GM12878 (cell line): ENCODE measurements at regions not wholly inside any gene's neighbourhood (a gene's known extent, or its start where the extent isn't known, plus 50 kb on each side); places are given as distances from the start of the nearest gene placed in this dataset.
A peak's percentile ranks its signal among the peaks of the same experiment; 100 is the strongest.

Source experiments
- ATAC-seq: fragments of 200-7000 bp; cut with Tn5 transposase; 3 replicates; pipeline ENCODE4 v1.9.1; 2020; ENCODE audit warnings: mild to moderate bottlenecking, moderate library complexity
- BruUV-seq: library from RNA; stranded (reverse); fragments of 400-500 nt; replicated peaks from 2 replicates; lab custom pipeline; 2021; lab: Mats Ljungman, UMichigan
- CTCF ChIA-PET: fragments of 300-600 bp; sonication (Branson Sonifier 250); formaldehyde crosslinking; extraction: SDS; loops from one replicate; lab custom pipeline; 2021; ENCODE audit warnings: inconsistent platforms; lab: Yijun Ruan, JAX
- POLR2A ChIA-PET: fragments of 350-600 bp; formaldehyde crosslinking; extraction: SDS; loops from one replicate; lab custom pipeline; 2021; ENCODE audit warnings: inconsistent platforms; lab: Charles Lee
- RAD21 ChIA-PET: fragments of 300-600 bp; sonication (Branson Sonifier 250); formaldehyde crosslinking; loops from one replicate; lab custom pipeline; 2023; ENCODE audit warnings: antibody characterized with exemption; ENCODE audit not compliant: unreplicated experiment; lab: Charles Lee
- SMC1A ChIA-PET: fragments of 300-600 bp; sonication (Branson Sonifier 250); formaldehyde crosslinking; loops from one replicate; lab custom pipeline; 2023; ENCODE audit not compliant: unreplicated experiment, uncharacterized antibody; lab: Charles Lee
- DNase-seq: peaks from one replicate; pipeline ENCODE4 v3.0.0-alpha.2; 2011; ENCODE audit warnings: low read depth, low spot score
- FAIRE-seq: peaks from 3 replicates; lab custom pipeline; 2011; peaks lifted over from hg19 to GRCh38; lab: Jason Lieb, UNC
- H2AFZ ChIP-seq: 2 replicates; pipeline ENCODE4 v1.6.0; 2011; ENCODE audit warnings: low read depth, low read length, control low read depth; ENCODE audit not compliant: control insufficient read depth
- H3K27ac ChIP-seq: 2 replicates; pipeline ENCODE4 v1.5.1; 2011; ENCODE audit warnings: control low read depth; ENCODE audit not compliant: control insufficient read depth, insufficient read depth
- H3K27me3 ChIP-seq, 2 experiments: replicated peaks in 1 of 2; 2 replicates each; pipeline versions ENCODE4 v1.6.0 to v1.6.1; 2011; ENCODE audit warnings: low read length in 1 of 2; ENCODE audit not compliant: control insufficient read depth in 2 of 2, insufficient read depth in 2 of 2
- H3K36me3 ChIP-seq, 2 experiments: 2 replicates each; pipeline ENCODE4 v1.5.1; 2011; ENCODE audit warnings: low read length in 1 of 2; ENCODE audit not compliant: control insufficient read depth in 2 of 2, insufficient read depth in 2 of 2
- H3K4me1 ChIP-seq: 2 replicates; pipeline ENCODE4 v1.6.1; 2011; ENCODE audit warnings: mild to moderate bottlenecking, low read length, moderate library complexity, mixed read lengths; ENCODE audit not compliant: control insufficient read depth, insufficient read depth
- H3K4me2 ChIP-seq: 2 replicates; pipeline ENCODE4 v1.6.0; 2011; ENCODE audit warnings: control low read depth; ENCODE audit not compliant: control insufficient read depth, insufficient read depth
- H3K4me3 ChIP-seq: fragments of 200-600 bp; sonication (generic); 2 replicates; pipeline ENCODE4 v1.5.1; 2016
- H3K79me2 ChIP-seq: 2 replicates; pipeline ENCODE4 v1.6.0; 2011; ENCODE audit warnings: low read length; ENCODE audit not compliant: control insufficient read depth, insufficient read depth
- H3K9ac ChIP-seq: 2 replicates; pipeline ENCODE4 v1.8.0; 2011; ENCODE audit warnings: low read length, control low read depth, mixed read lengths; ENCODE audit not compliant: control insufficient read depth, insufficient read depth
- H3K9me3 ChIP-seq: replicated peaks from 3 replicates; pipeline ENCODE4 v1.5.1; 2011; ENCODE audit warnings: mild to moderate bottlenecking, low read length; ENCODE audit not compliant: control insufficient read depth, insufficient read depth
- H4K20me1 ChIP-seq: 2 replicates; pipeline ENCODE4 v1.6.0; 2011; ENCODE audit not compliant: control insufficient read depth, insufficient read depth
- CBX5 ChIP-seq: sonication (generic); IDR thresholded peaks from 2 replicates; pipeline ENCODE4 v1.6.1; 2016; ENCODE audit warnings: low read depth, moderate library complexity, mild to moderate bottlenecking, inconsistent platforms
- CHD1 ChIP-seq: IDR thresholded peaks from 2 replicates; pipeline ENCODE4 v1.6.1; 2012; ENCODE audit warnings: low read depth, low read length, improper control_type of control experiment
- EGR1 ChIP-seq, 2 experiments: IDR thresholded peaks; 1 replicate in 1 of 2; 2 replicates in 1 of 2; pipeline ENCODE4 v1.6.1; 2011 to 2012; ENCODE audit warnings: low read depth in 2 of 2, low read length in 2 of 2, borderline replicate concordance in 1 of 2, mild to moderate bottlenecking in 1 of 2, moderate library complexity in 1 of 2
- ETV6 ChIP-seq, 2 experiments: fragments of 450-650 bp in 1 of 2; IDR thresholded peaks in 1 of 2; conservative IDR thresholded peaks in 1 of 2; 2 replicates each; pipeline ENCODE4 v1.6.1; 2014; ENCODE audit warnings: antibody characterized with exemption in 1 of 2, borderline replicate concordance in 1 of 2, low read depth in 1 of 2, mild to moderate bottlenecking in 1 of 2, moderate library complexity in 1 of 2
- FOXK2 ChIP-seq: fragments of 450-650 bp; IDR thresholded peaks from 2 replicates; pipeline ENCODE4 v1.6.1; 2017; ENCODE audit warnings: mild to moderate bottlenecking, moderate library complexity
- GABPA ChIP-seq: IDR thresholded peaks from 2 replicates; pipeline ENCODE4 v1.6.1; 2014; ENCODE audit warnings: antibody characterized with exemption, low read depth, mild to moderate bottlenecking, inconsistent platforms
- NFIC ChIP-seq: IDR thresholded peaks from 2 replicates; pipeline ENCODE4 v1.6.1; 2012; ENCODE audit warnings: low read depth, mild to moderate bottlenecking, inconsistent platforms, low read length, moderate library complexity
- NR2C2 ChIP-seq: IDR thresholded peaks from 2 replicates; pipeline ENCODE4 v1.6.1; 2011; ENCODE audit warnings: borderline replicate concordance, low read depth; ENCODE audit not compliant: control insufficient read depth, insufficient read length
- SP1 ChIP-seq: IDR thresholded peaks from one replicate; pipeline ENCODE4 v1.6.1; 2011; ENCODE audit warnings: low read depth, low read length
- SRF ChIP-seq, 2 experiments: IDR thresholded peaks; 2 replicates each; pipeline ENCODE4 v1.6.1; 2011; ENCODE audit warnings: low read depth in 2 of 2, low read length in 2 of 2, mild to moderate bottlenecking in 1 of 2, moderate library complexity in 1 of 2
- SUPT20H ChIP-seq: IDR thresholded peaks from 2 replicates; pipeline ENCODE4 v1.6.1; 2011; ENCODE audit warnings: low read depth, mild to moderate bottlenecking, low read length, moderate library complexity, borderline replicate concordance; ENCODE audit not compliant: control insufficient read depth
- TBL1XR1 ChIP-seq: IDR thresholded peaks from 2 replicates; pipeline ENCODE4 v1.6.1; 2012; ENCODE audit warnings: low read depth, low read length, improper control_type of control experiment
- WRNIP1 ChIP-seq: IDR thresholded peaks from 2 replicates; pipeline ENCODE4 v1.6.1; 2011; ENCODE audit warnings: low read depth, low read length, improper control_type of control experiment, borderline replicate concordance
- ZNF622 ChIP-seq: fragments of 450-650 bp; IDR thresholded peaks from 2 replicates; pipeline ENCODE4 v1.6.1; 2017; ENCODE audit warnings: mild to moderate bottlenecking, inconsistent platforms
- WGBS: methylation state at CpG from one replicate; pipeline ENCODE4 v1.1.6; 2016; ENCODE audit warnings: low lambda C conversion rate; ENCODE audit not compliant: insufficient replicate concordance, insufficient coverage; ENCODE audit errors: missing lambda C conversion rate; 5-methylcytosine and 5-hydroxymethylcytosine counted together
- in situ Hi-C: fragments of 300-500 bp; cut with MboI; formaldehyde crosslinking; loops from 9 replicates; pipeline ENCODE4 v1.14.3; 2018; ENCODE audit warnings: mixed read lengths
- intact Hi-C: fragments of 100-400 bp; cut with micrococcal nuclease; formaldehyde crosslinking; loops from one replicate; pipeline ENCODE4 v1.14.2; 2022; ENCODE audit not compliant: unreplicated experiment
- TF ChIP-seq, protein P1 (sequence below): fragments of 450-650 bp; formaldehyde crosslinking; IDR thresholded peaks from 2 replicates; pipeline ENCODE4 v1.5.0; 2022; ENCODE audit warnings: mild to moderate bottlenecking, missing genetic modification characterization

DNA sequence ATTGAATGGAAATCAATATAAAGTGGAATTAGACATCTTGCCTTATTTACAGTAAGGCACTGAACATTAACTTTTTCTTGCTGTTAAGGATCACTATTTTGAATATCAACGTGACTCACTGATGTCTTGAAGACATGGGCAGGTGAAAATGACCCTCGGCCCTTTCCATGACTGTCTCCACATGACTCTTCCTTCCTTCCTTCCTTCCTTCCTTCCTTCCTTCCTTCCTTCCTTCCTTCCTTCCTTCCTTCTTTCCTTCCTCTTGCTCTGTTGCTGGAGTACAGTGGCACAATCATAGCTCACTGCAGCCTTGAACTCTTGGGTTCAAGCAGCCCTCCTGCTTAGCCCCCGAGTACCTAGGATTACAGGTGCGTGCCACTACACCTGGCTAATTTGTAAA lies 52.2 kb upstream of the TOX2 start:
- CTCF ChIA-PET: no interaction called here
- Histone ChIP-seq H3K4me3 (no peak overlapping the region), H3K27me3 (no peaks in the 10 kb centered on the region), H3K4me2 (no peak overlapping the region), H3K9me3 (no peaks in the 10 kb centered on the region), H3K36me3 (no peaks in the 10 kb centered on the region), H2AFZ (no peak overlapping the region), H3K79me2 (no peaks in the 10 kb centered on the region), H3K4me1 (no peaks in the 10 kb centered on the region), H4K20me1 (no peaks in the 10 kb centered on the region), H3K27ac (no peak overlapping the region), H3K9ac (no peak overlapping the region)
- intact Hi-C loops (no loop called here), in situ Hi-C loops (no loop called here)
- POLR2A ChIA-PET: no interaction called here
- SMC1A ChIA-PET: interaction anchor here (0.6 kb wide), 1 partner anchor 160 kb away, joined by 3 read pairs; no protein-coding TSS in a partner anchor
- no peak for TF ChIP-seq EGR1 (IDR thresholded peaks at IDR 0.05; ENCODE audit: borderline replicate concordance in 1 of 2, low read depth in 2 of 2, low read length in 2 of 2)
- TF ChIP-seq FOXK2: 0 out of 2 replicates have a peak, but pooled peaks have one; percentile 15
- no peak for TF ChIP-seq CBX5
- TF ChIP-seq SRF (IDR thresholded peaks at IDR 0.05; ENCODE audit: low read depth in 2 of 2, low read length in 2 of 2): no peak
- no peak for TF ChIP-seq CHD1
- no peak for TF ChIP-seq NFIC
- TF ChIP-seq SP1: no peak
- peak in 1 of 2 experiments; percentile 48; a peak in 1 of 4 replicates for TF ChIP-seq ETV6 (conservative IDR thresholded peaks at IDR 0.05 in 1 of 2, IDR thresholded peaks at IDR 0.05 in 1 of 2; ENCODE audit: borderline replicate concordance in 1 of 2, low read depth in 1 of 2)
- no peak for TF ChIP-seq TBL1XR1
- no peak for ATAC-seq
- RAD21 ChIA-PET: no interaction called here
- WGBS: 12% methylated on average over 4 of the region's 4 CpGs
- BruUV-seq: no TSS peak
- FAIRE-seq: no peak
- no peak for DNase-seq

DNA sequence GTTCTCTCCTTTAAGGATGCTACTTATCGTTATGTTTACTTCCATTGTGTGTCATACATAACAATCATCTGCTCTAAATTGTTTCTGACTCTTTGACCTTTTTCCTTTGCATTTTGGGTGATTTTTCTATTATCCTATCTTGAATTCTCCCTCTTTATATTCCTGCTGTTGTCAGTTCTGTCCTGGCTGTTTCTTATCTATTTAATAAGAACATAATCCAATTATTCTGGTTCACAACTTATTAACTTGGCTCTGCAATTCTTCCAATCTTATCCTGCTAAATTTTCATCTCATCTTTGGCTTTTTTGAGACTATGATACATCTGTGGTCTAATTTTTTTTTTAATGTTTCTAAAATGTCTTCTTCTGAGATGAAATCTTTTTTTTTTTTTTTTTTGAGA lies 54.7 kb upstream of the TOX2 start:
- in situ Hi-C loops (no loop called here), intact Hi-C loops (no loop called here)
- POLR2A ChIA-PET: no interaction called here
- CTCF ChIA-PET: no interaction called here
- Histone ChIP-seq H3K4me3 (no peak overlapping the region), H3K79me2 (no peaks in the 10 kb centered on the region), H3K27ac (no peak overlapping the region), H2AFZ (no peak overlapping the region), H3K4me1 (no peaks in the 10 kb centered on the region), H3K9ac (no peak overlapping the region), H3K4me2 (no peak overlapping the region), H3K36me3 (no peaks in the 10 kb centered on the region), H3K27me3 (no peaks in the 10 kb centered on the region), H3K9me3 (no peaks in the 10 kb centered on the region), H4K20me1 (no peaks in the 10 kb centered on the region)
- FAIRE-seq: no peak
- no TSS peak for BruUV-seq
- DNase-seq: no peak
- ATAC-seq: no peak
- SMC1A ChIA-PET: no interaction called here
- TF ChIP-seq, protein P1, sequence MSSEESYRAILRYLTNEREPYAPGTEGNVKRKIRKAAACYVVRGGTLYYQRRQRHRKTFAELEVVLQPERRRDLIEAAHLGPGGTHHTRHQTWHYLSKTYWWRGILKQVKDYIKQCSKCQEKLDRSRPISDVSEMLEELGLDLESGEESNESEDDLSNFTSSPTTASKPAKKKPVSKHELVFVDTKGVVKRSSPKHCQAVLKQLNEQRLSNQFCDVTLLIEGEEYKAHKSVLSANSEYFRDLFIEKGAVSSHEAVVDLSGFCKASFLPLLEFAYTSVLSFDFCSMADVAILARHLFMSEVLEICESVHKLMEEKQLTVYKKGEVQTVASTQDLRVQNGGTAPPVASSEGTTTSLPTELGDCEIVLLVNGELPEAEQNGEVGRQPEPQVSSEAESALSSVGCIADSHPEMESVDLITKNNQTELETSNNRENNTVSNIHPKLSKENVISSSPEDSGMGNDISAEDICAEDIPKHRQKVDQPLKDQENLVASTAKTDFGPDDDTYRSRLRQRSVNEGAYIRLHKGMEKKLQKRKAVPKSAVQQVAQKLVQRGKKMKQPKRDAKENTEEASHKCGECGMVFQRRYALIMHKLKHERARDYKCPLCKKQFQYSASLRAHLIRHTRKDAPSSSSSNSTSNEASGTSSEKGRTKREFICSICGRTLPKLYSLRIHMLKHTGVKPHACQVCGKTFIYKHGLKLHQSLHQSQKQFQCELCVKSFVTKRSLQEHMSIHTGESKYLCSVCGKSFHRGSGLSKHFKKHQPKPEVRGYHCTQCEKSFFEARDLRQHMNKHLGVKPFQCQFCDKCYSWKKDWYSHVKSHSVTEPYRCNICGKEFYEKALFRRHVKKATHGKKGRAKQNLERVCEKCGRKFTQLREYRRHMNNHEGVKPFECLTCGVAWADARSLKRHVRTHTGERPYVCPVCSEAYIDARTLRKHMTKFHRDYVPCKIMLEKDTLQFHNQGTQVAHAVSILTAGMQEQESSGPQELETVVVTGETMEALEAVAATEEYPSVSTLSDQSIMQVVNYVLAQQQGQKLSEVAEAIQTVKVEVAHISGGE (CRISPR knock-in tag): no peak
- TF ChIP-seq ZNF622: no peak
- TF ChIP-seq NR2C2: no peak
- TF ChIP-seq GABPA: no peak
- TF ChIP-seq WRNIP1: no peak
- TF ChIP-seq SUPT20H: no peak
- WGBS: 83% methylated on average over 1 of the region's 1 CpG
- RAD21 ChIA-PET: no interaction called here
